Naive thymus-derived CD8-positive, alpha-beta T cell (primary cell): ENCODE measurements at regions not wholly inside any gene's neighbourhood (a gene's known extent, or its start where the extent isn't known, plus 50 kb on each side); places are given as distances from the start of the nearest gene placed in this dataset.

Source experiments
- ATAC-seq, 2 donors: fragments of 150-1000 bp; cut with Tn5 transposase in 1 of 2; sonication (Bioruptor Pico), chemical (Tn5 transposase) in 1 of 2; 1 replicate in 1 of 2; 2 replicates in 1 of 2; pipeline ENCODE4 v1.10.0; 2021; ENCODE audit warnings: mild to moderate bottlenecking in 2 of 2, moderate library complexity in 2 of 2
- POLR2A ChIA-PET: fragments of 350-600 bp; sonication (Branson Sonifier 250); formaldehyde crosslinking; loops from one replicate; lab custom pipeline; 2021; ENCODE audit warnings: antibody characterized with exemption; lab: Charles Lee
- DNase-seq, 10 donors: peaks; one replicate each; pipeline versions ENCODE4 v3.0.0 to v3.0.0-alpha.2; 2020 to 2022
- H3K27ac Mint-ChIP-seq, 10 donors: one replicate each; pipeline ENCODE4 v1.8.0; 2020 to 2022; ENCODE audit warnings: mild to moderate bottlenecking in 10 of 10, mixed read lengths in 10 of 10, moderate library complexity in 4 of 10, inconsistent platforms in 1 of 10
- H3K27me3 Mint-ChIP-seq, 5 donors: one replicate each; pipeline ENCODE4 v1.8.0; 2021 to 2022; ENCODE audit warnings: mixed read lengths in 5 of 5
- H3K36me3 Mint-ChIP-seq, 3 donors: one replicate each; pipeline ENCODE4 v1.8.0; 2020 to 2022; ENCODE audit warnings: mixed read lengths in 3 of 3, mild to moderate bottlenecking in 2 of 3, inconsistent platforms in 1 of 3
- H3K4me1 Mint-ChIP-seq, 4 donors: one replicate each; pipeline ENCODE4 v1.8.0; 2021 to 2022; ENCODE audit warnings: mixed read lengths in 4 of 4
- H3K4me3 Mint-ChIP-seq, 10 donors: one replicate each; pipeline ENCODE4 v1.8.0; 2020 to 2022; ENCODE audit warnings: mild to moderate bottlenecking in 10 of 10, mixed read lengths in 10 of 10, moderate library complexity in 6 of 10, inconsistent platforms in 1 of 10
- H3K9me3 Mint-ChIP-seq, 9 donors: one replicate each; pipeline ENCODE4 v1.8.0; 2020 to 2022; ENCODE audit warnings: mixed read lengths in 9 of 9, mild to moderate bottlenecking in 3 of 9, inconsistent platforms in 1 of 9, moderate library complexity in 1 of 9

DNA sequence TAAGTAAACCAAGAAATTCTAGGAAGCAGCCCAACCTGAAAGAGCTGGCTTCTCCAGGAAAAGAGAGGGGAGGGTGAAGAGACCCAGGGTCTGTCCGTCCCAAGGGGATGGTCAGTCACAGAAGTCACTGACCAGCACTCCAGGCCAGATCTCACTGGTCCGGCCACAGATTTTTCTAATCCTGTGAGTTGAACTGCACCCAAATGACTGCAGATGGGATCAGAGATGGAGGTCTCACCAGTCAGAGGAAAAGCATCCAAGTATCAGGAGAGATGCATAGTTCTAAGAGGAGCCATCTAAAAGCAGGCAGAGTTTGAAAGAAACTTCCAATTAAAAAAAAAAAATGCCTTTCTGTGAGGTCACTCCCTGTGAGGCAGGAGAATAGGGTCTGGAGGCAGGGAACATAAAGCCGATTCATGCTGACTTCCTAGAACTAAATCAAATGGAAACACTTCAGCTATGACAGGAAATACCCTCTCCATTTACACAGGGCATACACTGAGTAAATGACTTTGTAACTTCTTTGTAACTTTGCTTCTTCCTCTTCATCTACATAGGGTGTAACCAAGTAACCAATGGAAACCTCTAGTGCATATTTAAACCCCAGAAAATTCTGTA, 144.5 kb downstream of the CCDC34 start:
- no peak overlapping the region for H3K4me3 Mint-ChIP-seq
- H3K27me3 Mint-ChIP-seq = peaks cover 4 to 31% (median 10%) of the 10 kb centered on the region in 5 donors
- ATAC-seq (no peak), DNase-seq (no peak)
- no peaks in the 10 kb centered on the region for H3K36me3 Mint-ChIP-seq
- no peaks in the 10 kb centered on the region for H3K4me1 Mint-ChIP-seq
- H3K9me3 Mint-ChIP-seq = peaks cover 0 to 1% (median 0%) of the 10 kb centered on the region in 9 donors
- no peak overlapping the region for H3K27ac Mint-ChIP-seq
- POLR2A ChIA-PET = no interaction called here

DNA sequence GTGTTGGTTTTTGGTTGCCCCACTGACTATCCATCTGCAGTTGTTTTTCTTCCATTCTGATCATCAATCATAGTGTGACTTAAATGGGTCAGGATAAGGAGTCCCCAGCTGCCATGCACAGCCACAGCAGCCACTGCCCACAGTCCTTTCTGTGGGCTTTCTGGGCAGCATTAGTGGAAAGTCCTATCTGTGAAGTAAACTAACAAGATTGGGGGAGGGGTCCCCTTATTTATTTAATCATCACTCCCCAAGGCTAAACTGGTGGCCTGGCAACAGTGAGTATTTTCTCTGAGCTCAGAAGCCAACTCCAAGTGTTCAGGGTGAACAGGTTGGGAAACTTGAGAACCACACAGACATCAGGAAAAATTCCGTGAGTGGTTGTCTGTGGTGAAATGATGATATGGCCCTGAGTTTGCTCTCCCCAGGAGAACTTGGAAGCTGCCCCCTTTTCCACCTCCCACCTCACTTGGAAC, 145.0 kb downstream of the CCDC34 start:
- POLR2A ChIA-PET = no interaction called here
- peaks cover 7 to 36% (median 16%) of the 10 kb centered on the region in 5 donors for H3K27me3 Mint-ChIP-seq
- H3K36me3 Mint-ChIP-seq = no peaks in the 10 kb centered on the region
- DNase-seq (no peak), ATAC-seq (no peak)
- H3K4me3 Mint-ChIP-seq = no peak overlapping the region
- peaks cover 0 to 1% (median 0%) of the 10 kb centered on the region in 9 donors for H3K9me3 Mint-ChIP-seq
- H3K27ac Mint-ChIP-seq = no peak overlapping the region
- H3K4me1 Mint-ChIP-seq = no peaks in the 10 kb centered on the region

DNA sequence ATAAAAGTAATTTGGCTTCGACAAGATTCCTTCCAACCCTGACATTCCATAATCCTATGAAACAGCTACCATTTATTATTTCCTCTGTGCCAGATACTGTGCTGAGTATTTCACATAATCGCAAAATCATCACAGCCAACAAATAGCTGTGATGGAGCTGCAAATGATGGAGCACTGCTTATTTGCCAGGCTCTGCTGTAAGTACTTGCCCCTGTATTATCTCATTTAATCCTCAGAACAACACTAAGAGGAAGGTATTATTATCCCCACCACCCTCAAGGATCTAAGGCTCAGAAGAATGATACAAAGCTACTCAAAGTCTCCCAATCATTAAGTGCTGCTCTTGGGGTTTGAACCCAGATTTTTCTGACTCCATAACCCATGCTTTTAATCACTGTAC, 145.5 kb downstream of the CCDC34 start:
- Mint-ChIP-seq H3K27ac (no peak overlapping the region), H3K36me3 (no peaks in the 10 kb centered on the region), H3K4me1 (no peaks in the 10 kb centered on the region), H3K9me3 (peaks cover 0 to 1% (median 0%) of the 10 kb centered on the region in 9 donors), H3K4me3 (no peak overlapping the region), H3K27me3 (peaks cover 7 to 38% (median 19%) of the 10 kb centered on the region in 5 donors)
- DNase-seq = no peak
- no peak for ATAC-seq
- POLR2A ChIA-PET = no interaction called here

DNA sequence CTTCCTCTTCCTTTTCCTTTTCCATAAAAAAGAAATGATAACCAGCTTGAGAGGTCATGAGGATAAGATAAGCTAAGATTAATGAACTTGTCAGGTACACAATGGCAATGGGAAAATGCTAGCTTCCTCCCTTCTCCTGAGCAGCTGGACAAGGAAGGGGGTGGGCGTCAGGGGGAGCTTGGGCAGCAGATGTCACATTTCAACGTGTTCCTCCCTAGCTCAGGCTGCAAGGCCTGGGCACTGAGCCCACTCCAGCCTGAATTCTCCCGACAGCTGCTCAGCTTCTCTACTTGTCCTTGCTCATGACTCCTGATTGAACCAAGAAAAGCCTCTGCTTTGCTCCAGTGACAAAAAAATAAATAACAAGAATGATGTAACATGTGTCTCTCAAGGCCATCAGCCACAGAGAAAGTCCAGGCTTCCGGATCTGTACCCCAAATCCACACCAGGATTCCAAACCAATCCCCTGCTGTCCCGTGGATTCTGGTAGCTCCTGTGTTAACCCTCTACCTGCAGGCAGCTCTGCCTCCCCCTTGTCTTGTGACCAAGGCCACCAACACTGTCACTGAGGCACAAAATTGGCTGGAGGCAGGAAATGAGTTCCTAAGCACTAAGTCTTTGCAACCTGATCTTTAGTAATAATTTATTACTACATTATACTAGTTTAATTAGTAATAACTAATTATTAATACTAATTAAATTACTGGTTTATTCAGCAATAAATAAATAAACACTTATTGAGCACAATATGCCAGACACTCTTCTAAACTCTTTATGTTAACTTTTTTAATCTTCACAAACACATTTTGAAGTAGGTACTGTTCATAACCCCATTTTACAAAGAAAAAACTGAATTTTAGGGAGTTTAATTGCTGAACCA, 146.5 kb downstream of the CCDC34 start:
- H3K36me3 Mint-ChIP-seq = no peaks in the 10 kb centered on the region
- POLR2A ChIA-PET = no interaction called here
- ATAC-seq = no peak
- H3K4me3 Mint-ChIP-seq = no peak overlapping the region
- no peak overlapping the region for H3K27ac Mint-ChIP-seq
- H3K27me3 Mint-ChIP-seq = peaks cover 7 to 46% (median 25%) of the 10 kb centered on the region in 5 donors
- DNase-seq = no peak
- peaks cover 0 to 1% (median 0%) of the 10 kb centered on the region in 9 donors for H3K9me3 Mint-ChIP-seq
- H3K4me1 Mint-ChIP-seq = no peaks in the 10 kb centered on the region

DNA sequence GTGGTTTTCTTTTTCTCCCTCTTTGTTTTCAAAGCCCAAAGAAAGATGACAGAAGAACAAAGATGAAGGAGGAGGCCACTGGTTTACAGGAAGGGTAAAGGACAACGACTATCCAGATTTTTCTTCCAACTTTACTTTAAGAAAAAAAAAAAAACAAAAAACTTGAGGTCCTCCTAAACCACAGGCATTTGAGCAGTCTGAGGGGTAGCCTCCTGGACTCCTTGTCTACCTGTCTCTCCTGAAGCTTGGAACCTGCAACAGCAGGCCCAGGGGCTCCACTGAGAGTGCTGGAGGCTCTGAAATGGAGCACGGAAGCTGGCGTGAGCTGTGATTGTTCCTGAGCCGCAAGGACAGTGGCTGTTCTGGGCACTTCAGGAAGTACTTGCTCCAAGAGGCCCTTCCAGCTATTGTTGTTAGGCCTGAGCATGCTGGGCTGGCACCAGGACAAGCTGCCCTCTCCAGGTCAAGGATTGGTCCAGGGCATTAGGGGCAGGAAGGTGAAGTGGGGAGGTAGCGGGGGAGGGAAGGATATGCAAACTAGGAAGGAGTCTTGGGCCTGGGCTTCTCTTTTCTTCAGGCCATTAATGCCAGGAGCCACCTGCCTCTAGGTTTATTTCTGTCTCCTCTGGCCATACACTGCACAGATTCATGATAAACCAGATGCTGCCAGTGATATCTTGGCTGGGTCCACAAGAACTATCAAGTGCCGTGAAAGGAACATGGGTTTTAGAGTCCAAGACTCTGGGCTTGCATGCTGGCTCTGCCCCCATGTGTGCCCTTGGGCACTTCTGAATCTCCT, 147.3 kb downstream of the CCDC34 start:
- DNase-seq = no peak
- peaks cover 0 to 1% (median 0%) of the 10 kb centered on the region in 9 donors for H3K9me3 Mint-ChIP-seq
- no peaks in the 10 kb centered on the region for H3K36me3 Mint-ChIP-seq
- POLR2A ChIA-PET = no interaction called here
- no peak overlapping the region for H3K4me3 Mint-ChIP-seq
- no peaks in the 10 kb centered on the region for H3K4me1 Mint-ChIP-seq
- no peak overlapping the region for H3K27ac Mint-ChIP-seq
- no peak for ATAC-seq
- H3K27me3 Mint-ChIP-seq = peaks cover 7 to 47% (median 25%) of the 10 kb centered on the region in 5 donors

DNA sequence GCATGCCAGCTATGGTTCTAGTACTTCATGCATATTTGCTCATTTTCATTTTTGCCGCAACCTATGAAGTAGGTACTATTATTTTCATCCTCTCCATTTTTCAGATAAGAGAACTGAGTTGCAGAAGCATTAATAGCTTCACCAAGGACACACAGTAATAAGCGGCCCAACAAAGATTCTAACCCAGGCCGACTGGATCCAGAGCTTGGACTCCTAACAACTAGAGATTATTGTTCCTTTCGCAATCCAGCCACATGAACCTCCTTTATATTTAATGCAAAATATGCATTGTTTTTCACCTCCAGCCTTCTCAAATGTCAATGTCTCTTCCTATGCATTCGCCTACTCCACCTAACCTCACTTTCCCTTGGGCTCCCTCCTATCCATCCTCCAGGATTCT, 148.3 kb downstream of the CCDC34 start:
- POLR2A ChIA-PET = no interaction called here
- ATAC-seq = no peak
- Mint-ChIP-seq H3K27ac (no peak overlapping the region), H3K36me3 (no peaks in the 10 kb centered on the region), H3K9me3 (peaks cover 0 to 1% (median 0%) of the 10 kb centered on the region in 9 donors), H3K4me1 (no peaks in the 10 kb centered on the region), H3K27me3 (peaks cover 7 to 47% (median 25%) of the 10 kb centered on the region in 5 donors), H3K4me3 (no peak overlapping the region)
- DNase-seq = no peak

DNA sequence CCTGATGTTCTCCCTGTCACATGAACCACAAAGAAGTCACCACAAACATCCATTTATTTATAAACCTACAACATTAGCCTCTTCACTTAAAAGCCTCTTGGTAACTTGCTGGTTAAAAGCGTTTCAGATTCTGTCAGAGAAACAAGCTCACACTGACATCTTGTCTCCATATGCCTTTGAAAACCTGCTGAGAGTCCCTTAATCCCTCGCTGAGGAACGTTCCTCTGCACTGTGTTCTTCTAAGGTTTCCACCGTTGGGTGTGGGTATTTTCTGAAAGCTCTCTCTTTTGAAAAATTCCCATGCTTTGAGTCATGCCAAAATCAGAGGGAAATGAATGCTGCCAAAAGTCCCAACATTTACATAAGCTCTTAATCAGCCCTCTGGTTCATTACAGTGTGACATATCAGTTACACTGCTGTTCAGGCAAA, 149.8 kb downstream of the CCDC34 start:
- no peak for DNase-seq
- Mint-ChIP-seq H3K27me3 (peaks cover 5 to 38% (median 13%) of the 10 kb centered on the region in 5 donors), H3K9me3 (no peaks in the 10 kb centered on the region), H3K4me1 (no peaks in the 10 kb centered on the region), H3K4me3 (no peak overlapping the region), H3K27ac (no peak overlapping the region), H3K36me3 (no peaks in the 10 kb centered on the region)
- POLR2A ChIA-PET = no interaction called here
- ATAC-seq = no peak

DNA sequence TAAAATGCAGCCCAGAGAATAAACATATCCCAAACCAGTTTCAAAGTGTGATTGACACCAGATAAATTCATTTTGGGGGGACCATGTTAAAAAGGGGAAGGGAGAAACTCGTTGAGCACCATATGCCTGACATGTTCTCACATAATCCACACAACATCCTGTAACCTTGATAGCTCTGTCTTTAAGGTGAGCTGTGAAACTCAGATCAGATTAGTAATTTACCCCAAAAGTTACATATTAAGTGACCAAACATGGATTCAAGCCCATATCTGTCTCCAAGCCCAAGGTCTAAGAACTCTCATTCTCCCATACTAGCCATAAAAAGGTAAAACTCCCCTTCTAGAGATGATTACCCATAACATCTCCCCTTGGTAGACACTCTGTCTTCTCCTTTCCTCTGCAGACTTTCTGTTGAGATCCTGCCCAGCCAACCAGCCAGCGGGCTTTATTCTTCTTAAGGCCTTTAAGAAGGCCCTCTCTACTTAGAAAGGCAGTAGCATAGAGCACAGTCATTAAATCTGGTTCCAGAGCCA, 150.7 kb downstream of the CCDC34 start:
- Mint-ChIP-seq H3K4me1 (no peaks in the 10 kb centered on the region), H3K4me3 (no peak overlapping the region)

DNA sequence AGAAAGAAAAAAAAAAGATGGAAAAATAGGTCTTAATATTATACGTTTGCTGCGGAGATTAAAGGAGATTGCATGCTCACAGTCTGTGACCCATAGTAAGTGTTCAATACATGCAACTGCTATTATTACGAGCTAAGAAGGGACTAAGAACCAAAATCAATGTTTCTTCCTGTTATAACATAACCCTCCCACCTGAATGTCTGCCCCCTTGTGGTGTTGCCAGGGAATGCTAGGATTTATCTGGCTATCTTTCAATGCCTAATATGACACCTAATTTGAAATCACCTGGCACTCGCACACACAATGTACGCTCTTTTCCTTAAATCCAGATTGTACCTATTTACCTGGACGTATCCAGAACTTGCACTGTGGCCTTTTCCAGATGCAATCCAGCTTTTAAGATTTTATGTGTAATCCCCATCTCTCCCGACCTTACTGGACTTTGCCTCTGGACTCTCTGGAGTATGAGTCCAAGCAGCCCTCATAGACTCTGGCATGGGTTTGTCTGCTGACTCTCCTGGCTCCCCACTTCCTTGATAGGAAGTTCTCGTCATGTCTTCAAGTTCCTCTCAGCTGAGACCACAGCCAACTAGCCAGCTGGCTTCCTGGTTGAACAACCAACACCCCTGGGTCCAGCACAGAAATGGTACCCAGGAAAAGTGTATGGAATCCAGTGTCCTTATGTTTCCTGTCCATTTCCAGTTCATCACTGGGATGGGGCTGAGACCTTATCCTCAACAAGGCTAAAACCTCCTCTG, 151.5 kb downstream of the CCDC34 start:
- Mint-ChIP-seq H3K27me3 (peaks cover 4 to 33% (median 7%) of the 10 kb centered on the region in 5 donors), H3K27ac (no peak overlapping the region), H3K9me3 (peaks cover 0 to 2% (median 0%) of the 10 kb centered on the region in 9 donors), H3K36me3 (no peaks in the 10 kb centered on the region), H3K4me3 (no peak overlapping the region), H3K4me1 (no peaks in the 10 kb centered on the region)
- POLR2A ChIA-PET = no interaction called here
- DNase-seq (no peak), ATAC-seq (no peak)

More for the DNA sequence above, 150.7 kb downstream of the CCDC34 start:
- peaks cover 4 to 36% (median 7%) of the 10 kb centered on the region in 5 donors for H3K27me3 Mint-ChIP-seq
- H3K9me3 Mint-ChIP-seq = peaks cover 0 to 2% (median 0%) of the 10 kb centered on the region in 9 donors
- DNase-seq (no peak), ATAC-seq (no peak)
- H3K27ac Mint-ChIP-seq = no peak overlapping the region
- POLR2A ChIA-PET = no interaction called here
- H3K36me3 Mint-ChIP-seq = no peaks in the 10 kb centered on the region

DNA sequence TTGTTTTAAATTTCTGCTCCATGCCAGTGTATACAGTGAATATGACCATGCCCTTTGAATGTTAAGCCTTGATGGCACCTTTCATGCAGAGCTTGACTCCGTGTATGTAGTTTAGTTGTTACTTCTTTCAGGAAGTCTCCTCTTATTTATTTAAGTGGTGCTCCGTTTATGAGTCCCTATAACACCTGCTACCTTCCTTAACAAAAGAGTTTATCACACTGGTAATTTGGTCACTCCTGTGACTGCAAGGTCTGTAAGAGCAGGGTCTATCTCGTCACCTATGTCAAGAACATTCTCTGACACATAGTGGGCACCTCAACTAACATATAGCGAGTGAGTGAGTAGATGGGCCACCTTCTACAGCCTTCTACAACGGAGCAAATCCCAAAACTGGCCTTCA, 152.5 kb downstream of the CCDC34 start:
- no peak overlapping the region for H3K27ac Mint-ChIP-seq
- no peaks in the 10 kb centered on the region for H3K4me1 Mint-ChIP-seq
- ATAC-seq = no peak
- DNase-seq = no peak
- peaks cover 4 to 37% (median 9%) of the 10 kb centered on the region in 5 donors for H3K27me3 Mint-ChIP-seq
- POLR2A ChIA-PET = interaction anchor here (0.7 kb wide), 1 partner anchor 273 kb away, joined by 3 read pairs; no protein-coding TSS in a partner anchor
- peaks cover 0 to 2% (median 0%) of the 10 kb centered on the region in 9 donors for H3K9me3 Mint-ChIP-seq
- H3K36me3 Mint-ChIP-seq = no peaks in the 10 kb centered on the region
- no peak overlapping the region for H3K4me3 Mint-ChIP-seq

DNA sequence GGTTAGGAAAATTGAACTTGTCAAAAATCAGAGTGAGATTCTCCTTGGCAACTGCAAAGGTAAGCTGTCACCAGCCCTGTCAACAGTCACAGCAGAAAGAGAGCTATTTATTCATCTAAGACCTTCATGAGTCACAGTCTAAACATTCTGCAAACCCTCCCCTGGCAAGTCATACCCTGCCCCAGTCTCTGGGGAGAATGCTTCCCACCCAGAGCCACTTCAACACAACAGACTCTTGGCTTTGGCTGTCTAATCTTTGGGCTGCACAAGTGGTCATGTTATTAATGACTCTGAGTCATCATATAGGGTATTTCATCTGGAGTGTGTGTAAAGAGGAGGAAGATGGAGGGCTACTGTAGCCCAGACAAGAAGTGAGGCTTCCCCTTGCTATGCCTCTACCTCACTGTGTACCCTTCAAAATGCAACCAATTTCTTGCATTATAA, 153.4 kb downstream of the CCDC34 start:
- no peak overlapping the region for H3K27ac Mint-ChIP-seq
- H3K27me3 Mint-ChIP-seq = peaks cover 4 to 32% (median 9%) of the 10 kb centered on the region in 5 donors
- no peaks in the 10 kb centered on the region for H3K36me3 Mint-ChIP-seq
- no peak overlapping the region for H3K4me3 Mint-ChIP-seq
- ATAC-seq = no peak
- POLR2A ChIA-PET = interaction anchor here (0.7 kb wide), 1 partner anchor 274 kb away, joined by 3 read pairs; no protein-coding TSS in a partner anchor
- no peaks in the 10 kb centered on the region for H3K4me1 Mint-ChIP-seq
- peaks cover 0 to 2% (median 0%) of the 10 kb centered on the region in 9 donors for H3K9me3 Mint-ChIP-seq
- DNase-seq = no peak
